Left lobe of liver (tissue), 2 donors: ENCODE measurements at regions not wholly inside any gene's neighbourhood (a gene's known extent, or its start where the extent isn't known, plus 50 kb on each side); places are given as distances from the start of the nearest gene placed in this dataset.

ENCODE experiments used
- ATAC-seq: fragments of 200-7000 bp; cut with Tn5 transposase; one replicate; pipeline ENCODE4 v1.9.1; 2020; ENCODE audit warnings: mild to moderate bottlenecking, moderate library complexity
- DNase-seq: peaks from one replicate; pipeline ENCODE4 v3.0.0-alpha.2; 2020; ENCODE audit warnings: low spot score
- donor health status: DM: no; HTN: no; CAD: no; lungs with moderate emphysema.
- donor health status: DM: no; HTN: yes; CAD: no.

DNA sequence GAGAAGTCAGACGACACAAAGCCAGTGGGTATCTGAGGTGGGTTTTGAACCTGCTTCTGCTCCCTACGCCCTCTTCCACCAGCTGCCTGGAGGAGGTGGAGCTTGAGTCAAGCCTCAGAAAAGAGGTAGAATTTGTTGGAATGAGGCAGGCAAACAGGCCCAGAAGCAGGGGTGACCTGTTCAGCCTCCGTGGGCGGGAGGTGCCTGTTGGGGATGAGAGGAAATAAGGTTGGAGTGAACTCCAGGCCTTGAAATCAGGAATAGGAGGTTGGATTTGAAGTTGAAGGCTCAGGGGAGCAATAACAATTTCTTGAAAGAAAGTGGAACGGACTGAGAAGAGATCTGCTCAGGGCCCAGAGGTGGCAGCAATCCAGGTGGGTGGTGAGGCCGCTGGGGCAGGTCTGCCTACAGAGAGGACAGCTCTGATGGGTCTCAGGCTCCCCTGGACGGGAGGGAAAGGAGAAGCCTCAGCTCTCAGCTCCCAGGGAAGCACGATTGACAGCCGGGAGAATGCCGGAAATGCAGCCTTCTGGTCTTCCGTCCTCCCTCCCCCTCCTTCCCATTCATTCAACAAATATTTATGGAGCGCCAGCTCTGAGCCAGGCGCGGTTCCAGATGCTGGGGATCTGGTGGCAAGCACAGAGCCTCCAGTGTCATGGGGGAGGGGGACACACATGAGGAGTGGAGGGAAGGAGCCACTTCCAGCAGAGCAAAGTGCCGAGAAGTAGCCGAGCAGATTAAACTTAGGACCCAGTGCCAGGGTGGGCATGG is 61.9 kb upstream of the CIBAR2 start:
- peak; percentile 55 for ATAC-seq
- DNase-seq: peak; percentile 70

- ATAC-seq: no peak
- no peak for DNase-seq
Measured at GRCh38 chr16:85174871-85175723, 62.8 kb upstream of the CIBAR2 start.

DNA sequence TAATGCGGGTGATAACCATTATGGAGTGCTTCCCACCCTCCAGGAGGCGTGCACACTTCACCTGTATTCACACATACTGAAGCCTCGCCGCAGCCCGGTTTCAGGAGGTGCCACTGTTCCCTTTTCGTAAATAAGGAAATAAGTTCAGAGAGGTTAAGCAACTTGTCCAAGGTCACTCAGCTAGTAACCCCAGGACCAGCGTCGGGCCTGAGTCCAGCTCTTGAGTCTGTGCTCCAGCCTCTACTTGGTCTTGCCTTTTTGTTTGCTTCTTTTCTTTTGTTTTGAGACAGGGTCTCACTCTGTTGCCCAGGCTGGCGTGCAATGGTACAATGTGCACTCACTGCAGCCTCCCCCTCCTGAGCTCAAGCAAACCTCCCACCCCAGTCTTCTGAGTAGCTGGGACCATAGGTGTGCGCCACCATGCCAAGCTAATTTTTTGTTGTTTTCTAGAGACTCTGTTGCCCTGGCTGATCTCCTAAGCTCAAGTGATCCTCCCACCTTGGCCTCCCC is 63.5 kb upstream of the CIBAR2 start:
- no peak for DNase-seq
- ATAC-seq: no peak

DNA sequence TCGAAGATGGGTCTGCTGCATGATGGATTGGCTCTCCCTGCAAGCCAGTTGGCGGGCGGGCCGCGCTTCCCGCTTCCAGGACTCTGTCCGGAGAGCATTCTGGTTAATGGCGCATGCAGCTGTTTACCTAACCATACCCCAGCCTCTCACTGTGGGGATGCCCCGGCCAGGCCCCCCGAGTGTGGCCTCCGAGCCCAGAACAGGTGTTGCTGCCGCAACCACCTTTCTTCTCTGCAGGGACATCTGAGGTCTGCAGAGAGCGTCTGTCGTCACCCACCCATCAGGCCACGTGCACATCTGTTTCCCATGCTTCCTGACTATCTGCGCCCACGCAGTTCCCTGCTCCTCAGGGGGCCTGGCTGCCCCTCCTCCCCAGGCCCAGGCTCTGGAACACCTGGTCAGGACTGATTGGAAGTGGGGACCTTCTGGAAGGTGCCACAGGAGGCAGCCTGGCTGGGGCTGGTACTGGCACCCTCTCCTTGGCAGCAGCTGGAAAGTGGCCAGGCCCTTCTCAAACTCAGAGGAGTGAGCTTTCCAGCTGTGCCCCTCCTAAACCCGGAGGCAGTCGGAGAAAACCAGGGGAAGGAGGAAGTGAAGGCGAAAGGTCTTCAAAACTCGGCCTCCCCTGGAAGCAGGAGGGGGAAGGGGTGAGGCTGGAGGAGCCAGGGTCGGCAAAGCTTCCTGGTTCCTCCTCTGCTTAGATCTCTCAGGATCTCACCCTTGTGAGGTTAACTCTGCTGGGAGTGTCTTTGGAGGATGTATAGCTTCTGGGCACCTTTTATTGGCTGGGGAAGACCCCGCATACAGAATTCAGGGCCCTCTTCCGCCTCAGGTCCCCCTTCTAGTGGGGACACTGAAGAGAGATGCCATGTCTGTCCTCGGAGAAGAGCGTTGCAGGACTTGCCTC is 64.5 kb upstream of the CIBAR2 start:
- no peak for ATAC-seq
- DNase-seq: no peak

DNA sequence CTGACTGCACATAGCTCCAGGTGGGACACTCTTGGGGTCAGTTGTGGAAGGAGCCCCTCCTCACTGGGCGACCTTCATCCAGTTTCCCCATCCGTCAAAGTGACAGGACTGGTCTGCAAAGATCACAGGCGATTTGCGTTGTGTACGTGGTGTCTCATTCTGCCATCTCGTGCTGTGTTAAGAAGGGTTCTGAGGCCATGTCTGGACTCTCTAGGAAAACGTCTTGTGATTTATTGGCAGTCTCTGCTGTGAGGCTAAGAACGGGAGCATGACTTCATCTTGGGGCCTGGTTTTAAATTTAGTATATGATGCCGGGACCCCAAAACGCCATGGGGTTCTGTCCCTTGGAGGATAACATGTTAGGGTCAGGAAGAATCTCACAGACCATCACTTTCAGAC is 65.2 kb upstream of the CIBAR2 start:
- no peak for DNase-seq
- ATAC-seq: no peak

GRCh38 chr16:85178006-85178591 is 65.8 kb upstream of the CIBAR2 start:
- ATAC-seq (no peak), DNase-seq (no peak)

DNA sequence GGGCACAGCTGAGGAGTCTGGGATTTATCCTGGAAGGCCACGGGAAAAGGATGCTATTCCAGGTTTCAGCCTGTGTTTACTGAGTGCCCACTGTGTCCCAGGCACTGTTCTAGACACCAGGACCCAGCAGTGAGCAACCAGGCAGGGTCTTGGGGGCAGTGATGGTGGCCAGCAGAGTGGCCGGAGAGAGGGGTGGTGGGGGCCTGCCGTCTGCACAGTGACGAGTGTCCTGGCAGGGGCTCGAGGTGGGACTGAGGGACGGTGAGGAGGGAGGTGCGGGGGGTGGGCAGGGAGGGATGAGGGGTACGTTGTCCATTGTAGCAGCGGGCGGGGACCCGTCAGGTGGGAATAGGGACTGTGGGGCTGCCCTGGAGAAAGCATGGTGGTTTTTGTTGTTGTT is 66.3 kb upstream of the CIBAR2 start:
- no peak for DNase-seq

DNA sequence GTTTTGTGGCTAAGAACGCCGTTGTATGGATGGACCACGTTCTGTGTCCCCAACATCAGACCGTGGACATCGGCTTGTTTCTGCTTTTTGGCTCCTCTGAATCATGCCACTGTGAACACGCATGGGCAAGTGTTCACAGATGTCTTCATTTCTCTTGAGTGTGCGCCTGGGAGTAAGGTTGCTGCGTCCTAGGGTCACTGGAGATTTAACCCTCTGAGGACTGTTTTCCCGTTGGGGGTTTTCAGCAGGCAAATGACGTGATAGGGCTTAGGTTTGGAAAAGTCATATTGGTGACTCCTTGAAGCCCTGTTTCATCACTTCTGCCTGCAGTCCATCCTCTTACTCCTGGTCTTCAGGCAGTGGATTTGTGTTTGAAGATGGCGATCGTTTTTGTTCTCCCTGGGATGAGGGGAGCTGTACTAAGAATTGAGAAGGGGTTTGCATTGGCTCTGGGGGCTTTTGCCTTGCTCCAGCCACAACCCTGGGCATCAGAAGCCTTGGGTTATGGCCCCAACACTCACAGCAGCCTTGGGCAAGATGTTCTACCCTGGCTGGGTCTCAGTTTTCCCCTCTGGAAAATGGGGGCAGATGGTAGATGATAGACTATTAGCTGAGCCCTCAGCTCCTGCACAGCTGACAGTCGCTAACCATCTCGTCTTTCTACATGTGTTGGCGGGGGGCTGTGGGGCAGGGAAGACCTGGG is 67.2 kb upstream of the CIBAR2 start:
- DNase-seq (no peak), ATAC-seq (no peak)

More for the DNA sequence above, 66.3 kb upstream of the CIBAR2 start:
- ATAC-seq: no peak

GRCh38 chr16:85180047-85180826 is 68.0 kb upstream of the CIBAR2 start:
- DNase-seq: no peak
- ATAC-seq: no peak

DNA sequence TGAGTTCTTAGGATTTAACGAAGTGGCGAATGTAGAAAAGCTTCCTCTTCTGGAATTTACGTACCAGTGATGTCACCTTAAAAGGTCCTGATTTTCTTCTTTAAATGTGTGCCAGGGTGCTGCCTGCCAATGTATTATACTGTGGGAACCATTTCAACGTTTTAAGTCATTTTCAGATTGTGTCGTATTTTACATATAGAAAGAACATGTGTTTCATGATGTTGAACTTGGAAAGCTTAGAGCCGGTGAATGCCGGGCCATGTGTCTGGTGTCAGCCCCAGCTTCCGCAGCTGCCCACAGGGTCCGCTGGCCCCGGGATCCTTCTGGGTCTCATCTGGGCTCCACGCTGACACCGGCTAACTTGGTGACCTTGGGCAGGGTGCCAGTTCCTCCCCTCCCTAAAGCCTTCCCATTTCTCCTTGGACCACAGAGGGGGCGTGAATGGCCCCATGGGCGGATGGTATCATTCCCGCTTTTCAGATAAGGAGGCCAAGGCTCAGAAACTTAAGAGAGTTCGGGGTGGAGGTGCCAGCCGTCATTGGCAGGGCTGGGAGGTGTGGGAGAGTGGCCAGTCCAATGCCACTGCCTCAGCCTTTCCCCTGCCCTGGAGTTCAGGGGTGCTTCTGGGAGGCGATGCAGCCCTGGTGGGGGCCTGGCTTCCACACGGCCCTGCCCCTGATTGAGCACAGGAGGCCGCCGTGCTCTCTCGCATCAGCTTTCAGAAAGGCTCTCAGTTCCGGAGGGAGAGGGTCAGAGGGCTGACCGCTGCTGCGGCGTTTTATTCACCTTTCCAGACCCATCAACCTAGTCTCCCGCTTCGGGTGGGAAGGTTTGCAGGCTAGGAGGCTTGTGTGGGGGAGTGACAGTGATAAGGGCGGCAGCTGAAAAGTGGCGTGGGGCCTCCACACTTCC is 68.8 kb upstream of the CIBAR2 start:
- ATAC-seq (peak; percentile 51), DNase-seq (no peak)

- ATAC-seq (peak; percentile 95), DNase-seq (peak; percentile 87)
Measured at GRCh38 chr16:85181739-85182129, 69.5 kb upstream of the CIBAR2 start.

DNA sequence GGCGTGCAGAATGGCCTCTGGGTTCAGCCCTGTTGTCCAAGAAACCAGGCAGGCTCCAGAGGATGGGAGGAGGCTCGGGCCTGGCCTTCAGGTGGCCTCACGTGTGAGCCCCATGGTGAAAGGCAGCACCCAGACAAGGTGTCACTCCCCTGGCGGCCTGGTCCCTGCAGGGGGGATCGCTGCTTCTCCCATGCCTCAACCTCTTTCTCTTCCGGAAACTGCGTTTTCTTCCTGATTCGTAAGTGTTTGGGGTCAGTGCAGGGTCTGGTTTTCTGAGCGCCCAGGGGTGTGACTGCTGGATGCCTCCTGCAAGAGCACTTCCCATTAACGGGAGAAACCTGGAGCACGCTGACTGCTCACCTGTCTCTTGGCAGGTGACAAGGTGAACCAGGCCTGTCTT is 70.0 kb upstream of the CIBAR2 start:
- no peak for DNase-seq
- ATAC-seq: no peak

DNA sequence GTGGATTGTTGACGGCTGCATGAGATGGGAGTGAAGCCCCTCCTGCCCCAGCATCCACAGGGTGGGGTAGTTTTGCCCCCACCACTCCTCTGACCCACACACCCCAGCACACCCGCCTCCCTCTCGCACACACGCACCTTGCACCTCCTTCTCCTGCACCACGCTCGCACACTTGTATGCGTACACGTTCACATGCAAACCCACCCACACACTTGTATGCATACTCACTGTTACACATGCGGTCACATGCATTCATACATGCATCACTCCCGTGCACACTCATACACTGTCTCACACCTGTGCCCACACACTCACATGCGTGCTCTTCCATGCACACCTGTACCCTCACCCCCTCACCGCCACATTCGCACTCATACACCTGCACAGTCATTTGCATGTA is 70.5 kb upstream of the CIBAR2 start:
- DNase-seq: no peak
- ATAC-seq: no peak

- ATAC-seq (no peak), DNase-seq (no peak)
Measured at GRCh38 chr16:85183564-85183963, 71.3 kb upstream of the CIBAR2 start.

DNA sequence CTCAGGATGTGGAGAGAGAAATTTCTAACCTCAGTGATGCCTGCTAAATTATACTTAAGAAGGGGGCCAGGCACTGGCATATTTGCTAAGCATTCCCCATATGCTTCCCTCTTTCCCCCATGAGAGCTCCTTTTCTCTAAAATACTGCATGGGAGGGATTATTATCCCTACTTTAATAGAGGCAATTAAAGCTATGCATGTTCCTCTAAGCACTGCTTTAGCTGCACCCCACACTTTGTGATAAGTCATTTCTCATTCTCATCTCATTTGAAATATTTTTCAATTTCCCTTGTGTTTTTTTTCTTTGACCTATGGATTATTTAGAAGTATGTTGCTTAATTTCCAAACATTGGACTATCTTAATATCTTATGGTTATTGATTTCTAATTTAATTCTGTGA is 72.1 kb upstream of the CIBAR2 start:
- no peak for ATAC-seq

GRCh38 chr16:85185303-85186100 is 73.2 kb upstream of the CIBAR2 start:
- no peak for ATAC-seq

More for the DNA sequence above, 72.1 kb upstream of the CIBAR2 start:
- no peak for DNase-seq

DNA sequence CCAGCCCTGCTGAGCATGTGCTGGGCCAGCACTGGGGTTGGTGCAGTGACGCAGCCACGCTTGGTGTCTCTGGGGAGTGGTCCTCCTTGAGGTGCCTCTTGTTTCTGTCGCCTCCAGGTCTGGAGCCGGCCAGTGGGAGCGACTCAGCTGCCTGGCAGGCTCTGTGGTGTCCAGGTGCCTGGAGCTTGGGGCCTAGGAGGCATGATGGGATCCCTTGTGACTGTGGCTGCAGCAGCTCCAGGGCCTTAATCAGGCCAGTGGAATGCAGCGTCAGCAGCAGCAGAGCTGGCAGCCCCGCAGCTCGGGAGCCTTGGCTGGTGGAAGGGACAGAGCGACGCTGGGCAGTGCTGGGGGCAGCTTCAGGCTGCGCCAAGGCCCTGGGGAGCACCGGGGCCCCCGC is 74.7 kb upstream of the CIBAR2 start:
- ATAC-seq: peak; percentile 20
- no peak for DNase-seq

More at GRCh38 chr16:85185303-85186100, 73.2 kb upstream of the CIBAR2 start:
- no peak for DNase-seq
